NCI-H748 (cell line): ENCODE measurements at regions not wholly inside any gene's neighbourhood (a gene's known extent, or its start where the extent isn't known, plus 50 kb on each side); places are given as distances from the start of the nearest gene placed in this dataset.
"Not testable (repeated sequence)": the region's sequence is repeated elsewhere in the genome, so short reads cannot be mapped to it uniquely, and the experiment has no call there.

Experiments
- DNase-seq: peaks from one replicate; lab custom pipeline; 2025; ENCODE audit not compliant: unreplicated experiment; lab: John Stamatoyannopoulos, UW

- no peak for DNase-seq
These were observed 67.7 kb downstream of the SMIM20 start for GRCh38 chr4:25981749-25982148.

DNA sequence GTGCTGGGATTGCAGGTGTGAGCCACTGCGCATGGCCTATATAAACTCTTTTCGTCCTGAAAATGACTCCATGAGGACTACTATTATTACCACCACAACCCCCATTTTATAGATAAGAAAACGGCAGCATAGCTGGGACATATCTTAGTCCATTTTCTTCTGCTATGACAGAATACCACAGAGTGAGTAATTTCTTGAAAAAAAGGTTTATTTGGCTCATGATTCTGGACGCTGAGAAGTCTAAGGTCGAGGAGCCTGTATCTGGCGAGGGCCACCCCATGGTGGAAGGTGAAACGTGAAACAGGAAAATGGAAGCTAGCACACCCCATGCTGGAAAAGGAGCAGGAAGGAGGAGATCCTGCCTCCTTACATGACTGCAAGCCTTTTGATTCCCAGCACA lies 68.9 kb downstream of the SMIM20 start:
- DNase-seq, result no peak

DNA sequence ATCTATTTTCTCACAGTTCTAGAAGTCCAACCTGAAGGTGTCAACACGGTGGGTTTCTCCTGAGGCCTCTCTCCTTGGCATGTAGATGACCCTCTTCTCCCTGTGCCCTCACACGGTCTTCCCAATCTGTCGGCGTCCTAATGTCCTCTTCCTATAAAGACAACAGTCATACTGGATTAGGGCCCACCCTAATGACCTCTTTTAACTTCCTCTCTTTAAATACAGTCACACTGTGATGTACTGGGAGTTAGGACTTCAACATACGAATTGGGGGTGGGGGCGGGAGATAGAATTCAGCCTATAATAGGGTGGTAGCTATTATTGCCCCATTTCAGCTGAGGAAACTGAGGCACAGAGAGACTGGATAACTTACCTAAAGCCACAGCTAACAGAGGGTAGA lies 70.2 kb downstream of the SMIM20 start:
- no peak for DNase-seq

- no peak for DNase-seq
These were observed 70.8 kb downstream of the SMIM20 start for GRCh38 chr4:25984796-25985195.

DNA sequence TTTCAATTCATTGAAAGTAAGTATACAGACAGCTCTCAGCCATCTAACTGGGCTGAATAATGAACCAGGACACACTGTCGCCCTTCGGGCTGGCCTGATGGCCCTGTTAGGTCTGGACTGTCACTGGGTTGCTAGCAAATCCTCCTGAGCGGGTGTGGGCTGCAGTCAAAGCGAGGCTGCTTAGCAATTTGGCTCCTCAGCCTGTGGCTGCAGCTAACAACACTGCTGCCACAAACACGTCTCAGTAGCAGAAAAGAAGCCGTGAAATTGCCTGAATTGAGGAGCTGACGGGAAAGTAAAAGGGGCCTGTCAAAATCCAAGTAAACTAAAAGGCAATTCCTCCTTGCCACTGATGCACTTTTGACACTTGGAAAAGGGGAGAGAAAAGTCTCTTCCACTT lies 72.8 kb downstream of the SMIM20 start:
- no peak for DNase-seq

DNA sequence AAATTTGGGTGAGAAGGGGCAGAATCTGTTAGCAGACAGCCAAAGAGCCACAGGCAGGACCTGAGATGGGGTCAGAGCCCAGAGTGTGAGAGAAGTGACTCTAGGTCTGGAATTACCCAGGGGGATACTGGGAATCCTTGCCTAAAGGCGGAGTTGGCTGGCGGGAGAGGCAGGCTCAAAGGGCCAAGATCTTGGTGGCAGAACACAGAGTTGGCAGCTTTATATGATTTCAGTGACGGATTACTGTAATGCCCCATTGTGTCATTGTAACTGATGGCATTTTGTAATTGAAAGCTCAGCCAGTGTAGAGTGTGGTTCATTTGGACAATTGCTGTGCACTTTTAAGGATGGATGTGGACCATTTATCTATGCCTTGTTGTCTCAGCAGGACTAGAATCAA lies 77.3 kb downstream of the SMIM20 start:
- DNase-seq, result no peak

DNA sequence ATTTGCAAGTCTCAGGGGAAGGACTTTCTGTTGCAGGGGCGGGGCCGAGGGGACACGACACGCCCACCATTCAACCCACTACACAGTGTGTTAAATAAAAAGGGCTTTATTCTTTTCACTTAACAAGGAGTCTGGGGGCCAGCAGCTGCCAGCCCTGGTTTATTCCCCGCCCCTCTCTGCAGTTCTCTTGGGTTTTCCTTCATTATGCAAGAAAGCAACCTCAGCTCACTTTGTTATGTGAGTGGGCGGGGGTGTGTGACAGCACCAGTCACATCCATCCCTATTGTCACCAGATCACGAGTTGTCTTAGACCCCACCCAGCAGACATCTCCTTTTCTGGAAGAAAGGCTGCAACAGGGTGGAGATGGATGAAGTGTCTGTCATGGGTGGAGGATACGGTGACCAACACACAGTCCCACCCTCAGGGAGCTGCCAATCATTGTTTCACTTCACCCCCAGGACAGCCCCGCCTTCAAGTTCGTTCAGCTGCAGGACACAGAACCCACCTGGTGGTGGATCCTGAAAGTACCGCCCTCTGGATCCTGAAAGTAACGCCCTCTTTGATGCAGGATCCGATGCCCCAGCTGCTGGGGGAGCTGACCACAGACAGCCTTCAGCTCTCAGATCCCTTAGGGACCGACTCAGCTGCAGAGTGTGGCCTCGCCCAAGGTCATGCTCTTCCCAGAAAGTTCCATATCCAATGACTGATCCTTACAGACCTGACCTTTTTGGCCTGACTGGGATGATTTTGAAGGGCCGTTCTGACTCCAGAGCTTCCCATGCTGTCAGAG lies 79.6 kb downstream of the SMIM20 start:
- DNase-seq, result peak; percentile 49

- not testable (repeated sequence) for DNase-seq
These were observed 80.6 kb downstream of the SMIM20 start for GRCh38 chr4:25994577-25994976.

GRCh38 chr4:26000274-26000950 lies 86.4 kb downstream of the SMIM20 start:
- no peak for DNase-seq

GRCh38 chr4:26001413-26001812 lies 87.4 kb downstream of the SMIM20 start:
- DNase-seq, result no peak

DNA sequence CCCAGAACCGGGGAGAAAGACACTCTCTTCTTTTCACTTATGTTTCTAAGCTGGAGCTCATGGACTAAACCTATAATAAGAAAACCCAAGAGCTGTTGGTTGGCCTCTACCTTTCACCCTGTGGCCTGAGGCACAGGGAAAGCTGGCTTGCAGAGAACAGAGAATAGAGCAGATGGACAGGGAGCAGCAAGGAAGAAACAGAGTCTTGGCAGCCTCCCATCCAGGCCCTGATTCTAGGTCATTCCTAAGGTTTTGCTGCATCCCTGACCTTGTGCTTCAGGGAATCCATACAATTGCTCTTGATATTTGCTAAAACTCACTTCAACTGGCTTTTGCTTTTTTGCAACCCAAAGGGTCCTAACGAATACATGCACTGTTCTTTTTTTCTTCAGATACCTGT lies 87.8 kb downstream of the SMIM20 start:
- DNase-seq, result no peak

GRCh38 chr4:26003056-26003455 lies 89.0 kb downstream of the SMIM20 start:
- no peak for DNase-seq

DNA sequence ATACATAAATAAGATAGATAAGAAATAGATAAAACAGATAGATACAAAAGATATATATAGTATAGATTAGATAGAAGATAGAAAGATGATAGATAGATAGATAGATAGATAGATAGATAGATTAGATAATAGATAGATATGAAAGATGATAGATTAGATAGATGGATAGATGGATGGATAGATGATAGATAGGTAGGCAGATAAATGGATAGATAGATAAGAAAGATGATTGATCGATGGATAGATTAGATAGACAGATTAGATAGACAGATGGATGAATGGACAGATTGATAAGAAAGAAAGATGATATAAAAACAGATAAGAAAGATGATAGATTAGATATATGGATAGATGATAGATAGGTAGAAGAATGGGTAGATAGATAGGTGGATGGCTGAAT lies 90.3 kb downstream of the SMIM20 start:
- DNase-seq, result no peak

DNA sequence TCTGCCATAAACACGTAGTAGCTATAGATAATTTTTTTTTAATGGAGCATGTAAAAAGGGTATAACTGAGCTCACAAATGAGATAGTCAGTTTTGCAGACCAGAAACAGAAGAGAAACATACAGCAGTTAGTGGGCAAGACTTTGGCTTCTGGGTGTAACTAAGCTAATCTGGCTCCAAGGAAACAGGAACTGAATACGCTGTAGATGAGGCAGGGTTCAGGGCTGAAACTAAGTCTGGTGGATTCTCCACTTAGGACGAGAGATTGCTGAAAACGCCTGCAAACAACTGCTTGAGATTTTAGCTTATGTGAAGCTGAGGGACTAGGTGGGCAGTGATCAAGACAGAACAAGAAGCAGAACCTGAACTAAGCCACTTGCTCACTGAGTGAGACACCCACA lies 91.7 kb downstream of the SMIM20 start:
- no peak for DNase-seq

DNA sequence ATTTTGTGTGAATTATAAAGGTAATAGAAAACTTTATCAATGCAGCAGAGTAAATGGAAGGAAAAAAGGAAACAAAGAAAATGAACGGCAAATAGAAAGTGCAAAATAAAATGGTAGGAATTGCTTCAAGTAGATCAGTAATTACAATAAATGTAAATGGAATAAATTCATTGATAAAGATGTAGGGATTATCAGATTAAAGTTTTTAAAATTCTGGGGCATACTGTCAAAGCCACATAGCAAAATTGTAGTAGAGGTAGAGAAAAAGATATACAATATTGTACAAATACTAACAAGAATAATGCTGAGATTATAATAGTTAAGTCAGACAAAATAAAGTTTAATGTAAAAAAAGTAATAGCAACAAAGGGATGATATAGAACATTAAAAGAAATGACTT lies 94.7 kb downstream of the SMIM20 start:
- no peak for DNase-seq

GRCh38 chr4:26009502-26009901 lies 95.5 kb downstream of the SMIM20 start:
- no peak for DNase-seq

DNA sequence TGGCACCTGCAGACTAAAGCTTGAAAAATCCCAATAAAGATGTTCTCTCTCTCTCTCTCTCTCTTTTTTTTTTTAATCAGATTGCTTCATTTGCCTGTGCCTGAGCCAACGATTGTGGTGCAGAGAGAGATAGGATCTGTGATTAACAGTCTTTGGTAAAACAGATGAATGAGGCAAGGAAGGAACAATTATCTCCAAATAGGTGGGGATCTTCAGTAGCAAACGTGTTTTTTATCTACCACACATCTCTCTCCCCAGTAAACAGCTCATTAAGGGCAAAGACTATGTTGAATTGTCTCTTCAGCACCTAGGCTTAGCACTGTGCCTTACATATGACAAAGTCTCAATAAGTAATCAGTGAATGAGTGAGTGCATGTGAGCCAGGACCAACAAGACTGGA lies 96.3 kb downstream of the SMIM20 start:
- DNase-seq, result no peak

DNA sequence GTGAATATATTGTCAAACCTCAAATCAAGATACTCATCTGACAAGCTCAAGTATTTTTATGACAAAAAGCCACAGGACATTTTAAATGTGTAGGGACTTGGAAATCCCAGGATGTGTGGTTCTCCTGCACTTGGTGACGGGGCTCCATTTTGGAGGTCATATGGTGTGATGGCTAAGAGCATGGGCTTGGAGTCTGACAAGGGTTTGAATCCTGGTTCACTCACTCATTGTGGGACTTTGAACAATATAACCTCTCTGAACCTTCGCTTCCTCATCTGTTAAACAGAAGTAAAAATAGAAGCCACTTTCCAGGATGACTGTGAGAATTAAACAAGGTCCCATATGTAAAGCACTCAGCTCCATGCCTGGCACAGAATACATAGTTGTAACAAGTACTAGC lies 99.6 kb downstream of the SMIM20 start:
- no peak for DNase-seq

GRCh38 chr4:26015133-26015651 lies 101.2 kb downstream of the SMIM20 start:
- DNase-seq, result no peak

DNA sequence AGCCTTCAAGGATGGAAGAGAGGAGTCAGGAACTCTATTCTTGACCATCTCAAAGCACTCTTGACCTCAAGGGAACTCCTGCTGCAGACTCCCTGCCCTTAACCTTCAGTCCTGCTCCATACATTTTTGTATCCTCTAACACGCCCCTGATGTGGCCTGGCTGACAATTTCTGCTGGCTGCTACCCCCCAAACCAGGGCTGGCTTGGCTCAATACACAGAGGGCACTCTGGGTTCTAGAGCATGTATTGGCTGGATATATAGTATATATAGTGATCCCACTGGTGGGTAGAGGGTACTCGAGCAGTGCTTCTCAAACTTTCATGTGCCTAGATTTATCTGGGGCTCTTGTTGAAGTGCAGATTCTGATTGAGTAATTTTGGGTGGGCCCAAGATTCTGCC lies 101.9 kb downstream of the SMIM20 start:
- DNase-seq, result no peak

- no peak for DNase-seq
These were observed 103.5 kb downstream of the SMIM20 start for GRCh38 chr4:26017531-26017930.

DNA sequence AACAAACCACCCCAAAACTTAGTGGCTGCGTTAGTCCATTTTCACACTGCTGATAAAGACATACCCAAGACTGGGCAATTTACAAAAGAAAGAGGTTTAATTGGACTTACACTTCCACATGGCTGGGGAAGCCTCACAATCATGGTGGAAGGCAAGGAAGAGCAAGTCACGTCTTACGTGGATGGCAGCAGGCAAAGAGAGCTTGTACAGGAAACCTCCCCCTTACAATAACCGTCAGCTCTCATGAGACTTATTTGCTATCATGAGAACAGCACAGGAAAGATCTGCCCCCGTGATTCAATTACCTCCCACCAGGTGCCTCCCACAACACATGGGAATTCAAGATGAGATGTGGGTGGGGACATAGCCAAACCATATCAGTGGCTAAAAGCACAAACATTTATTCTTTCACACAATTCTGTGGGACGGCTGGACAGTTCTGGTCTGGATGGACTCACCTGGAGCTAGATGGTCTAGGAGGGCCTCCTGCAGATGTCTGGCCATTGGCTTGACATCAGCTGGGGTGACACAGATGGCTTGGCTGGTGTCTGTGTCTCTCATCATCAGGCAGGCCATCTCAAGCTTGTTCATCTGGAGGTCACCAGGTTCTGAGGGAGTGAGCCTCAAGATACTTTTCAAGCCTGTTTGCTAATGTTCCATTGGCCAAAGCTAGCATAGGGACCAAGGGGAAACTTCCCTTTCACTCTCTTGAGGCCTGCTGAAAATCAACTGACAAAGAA lies 104.1 kb downstream of the SMIM20 start:
- DNase-seq, result not testable (repeated sequence)
